Osteocyte (in vitro differentiated cells): ENCODE measurements at regions not wholly inside any gene's neighbourhood (a gene's known extent, or its start where the extent isn't known, plus 50 kb on each side); places are given as distances from the start of the nearest gene placed in this dataset.

Source experiments
- DNase-seq: peaks from one replicate; pipeline ENCODE4 v3.0.0; 2021; ENCODE audit warnings: mixed read lengths; ENCODE audit not compliant: unreplicated experiment; ENCODE audit errors: extremely low spot score
- H3K27ac Mint-ChIP-seq: one replicate; pipeline ENCODE4 v1.8.0; 2021; ENCODE audit warnings: mild to moderate bottlenecking, mixed read lengths; ENCODE audit not compliant: unreplicated experiment
- H3K27me3 Mint-ChIP-seq: one replicate; pipeline ENCODE4 v1.8.0; 2021; ENCODE audit warnings: mixed read lengths; ENCODE audit not compliant: unreplicated experiment
- H3K36me3 Mint-ChIP-seq: one replicate; pipeline ENCODE4 v1.8.0; 2021; ENCODE audit warnings: mixed read lengths; ENCODE audit not compliant: unreplicated experiment
- H3K4me1 Mint-ChIP-seq: one replicate; pipeline ENCODE4 v1.8.0; 2021; ENCODE audit warnings: mixed read lengths; ENCODE audit not compliant: unreplicated experiment
- H3K4me3 Mint-ChIP-seq: one replicate; pipeline ENCODE4 v1.8.0; 2021; ENCODE audit warnings: mild to moderate bottlenecking, moderate library complexity, mixed read lengths; ENCODE audit not compliant: unreplicated experiment
- H3K9me3 Mint-ChIP-seq: one replicate; pipeline ENCODE4 v1.8.0; 2021; ENCODE audit warnings: mixed read lengths; ENCODE audit not compliant: unreplicated experiment
- TF ChIP-seq, protein P1 (sequence below): fragments of 200-600 bp; sonication (generic); IDR thresholded peaks from 2 replicates; pipeline ENCODE4 v1.5.0; 2021; ENCODE audit warnings: antibody characterized with exemption, mild to moderate bottlenecking, moderate library complexity

DNA sequence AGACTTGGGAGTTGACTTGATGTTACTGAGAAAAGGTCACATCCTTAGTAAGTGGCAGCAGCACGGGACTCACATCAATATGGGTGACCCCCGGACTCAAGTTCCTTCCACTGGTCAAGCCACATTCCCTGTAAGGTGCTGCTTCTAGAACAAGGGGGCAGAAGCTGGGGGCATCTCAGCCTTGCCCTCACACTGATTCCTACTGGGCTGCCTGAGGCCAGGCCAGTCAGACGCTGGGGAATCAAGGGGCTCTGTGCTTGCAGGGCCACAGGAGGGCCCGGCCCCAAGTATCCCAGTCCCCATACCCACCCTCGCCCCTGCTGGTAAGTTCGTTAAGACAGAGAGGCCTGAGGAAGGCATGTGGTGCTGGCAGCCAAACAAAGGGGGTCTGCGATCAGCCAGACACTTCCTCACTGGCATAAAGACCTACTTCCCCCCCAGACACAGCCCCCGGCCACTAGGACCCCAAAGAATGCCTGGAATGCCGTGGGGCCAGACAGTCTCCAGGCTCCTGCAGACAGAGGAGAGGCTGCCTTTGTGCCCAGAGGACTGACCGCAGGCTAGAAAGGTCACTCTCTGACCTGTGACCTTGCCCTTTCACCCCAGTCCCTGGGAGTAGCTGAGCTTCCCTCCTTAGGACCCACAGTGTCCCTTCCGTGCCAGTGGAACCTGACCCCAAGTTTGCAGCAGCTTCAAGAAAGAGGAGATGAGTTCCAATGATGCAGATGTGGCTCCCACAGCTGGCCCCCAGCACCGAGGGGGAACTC is 83.6 kb downstream of the HS1BP3 start:
- H3K4me3 Mint-ChIP-seq: no peak overlapping the region
- no peak overlapping the region for H3K27ac Mint-ChIP-seq

More for the DNA sequence above, 83.6 kb downstream of the HS1BP3 start:
- Mint-ChIP-seq H3K4me1 (peaks cover 17% of the 10 kb centered on the region), H3K36me3 (no peaks in the 10 kb centered on the region), H3K27me3 (no peaks in the 10 kb centered on the region), H3K9me3 (no peaks in the 10 kb centered on the region)
- DNase-seq: no peak
- TF ChIP-seq, protein P1, sequence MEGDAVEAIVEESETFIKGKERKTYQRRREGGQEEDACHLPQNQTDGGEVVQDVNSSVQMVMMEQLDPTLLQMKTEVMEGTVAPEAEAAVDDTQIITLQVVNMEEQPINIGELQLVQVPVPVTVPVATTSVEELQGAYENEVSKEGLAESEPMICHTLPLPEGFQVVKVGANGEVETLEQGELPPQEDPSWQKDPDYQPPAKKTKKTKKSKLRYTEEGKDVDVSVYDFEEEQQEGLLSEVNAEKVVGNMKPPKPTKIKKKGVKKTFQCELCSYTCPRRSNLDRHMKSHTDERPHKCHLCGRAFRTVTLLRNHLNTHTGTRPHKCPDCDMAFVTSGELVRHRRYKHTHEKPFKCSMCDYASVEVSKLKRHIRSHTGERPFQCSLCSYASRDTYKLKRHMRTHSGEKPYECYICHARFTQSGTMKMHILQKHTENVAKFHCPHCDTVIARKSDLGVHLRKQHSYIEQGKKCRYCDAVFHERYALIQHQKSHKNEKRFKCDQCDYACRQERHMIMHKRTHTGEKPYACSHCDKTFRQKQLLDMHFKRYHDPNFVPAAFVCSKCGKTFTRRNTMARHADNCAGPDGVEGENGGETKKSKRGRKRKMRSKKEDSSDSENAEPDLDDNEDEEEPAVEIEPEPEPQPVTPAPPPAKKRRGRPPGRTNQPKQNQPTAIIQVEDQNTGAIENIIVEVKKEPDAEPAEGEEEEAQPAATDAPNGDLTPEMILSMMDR: no peak
